NCI-H1417 treated with DMSO at 0.1 percent for 48 hours (cell line): ENCODE measurements at regions not wholly inside any gene's neighbourhood (a gene's known extent, or its start where the extent isn't known, plus 50 kb on each side); places are given as distances from the start of the nearest gene placed in this dataset.

Experiments used
- DNase-seq: peaks from one replicate; lab custom pipeline; 2025; lab: John Stamatoyannopoulos, UW

- no peak for DNase-seq
Observed at GRCh38 chr10:60728056-60728455, 50.2 kb upstream of the CDK1 start.

GRCh38 chr10:60726257-60726656 is 52.0 kb upstream of the CDK1 start:
- DNase-seq = no peak

DNA sequence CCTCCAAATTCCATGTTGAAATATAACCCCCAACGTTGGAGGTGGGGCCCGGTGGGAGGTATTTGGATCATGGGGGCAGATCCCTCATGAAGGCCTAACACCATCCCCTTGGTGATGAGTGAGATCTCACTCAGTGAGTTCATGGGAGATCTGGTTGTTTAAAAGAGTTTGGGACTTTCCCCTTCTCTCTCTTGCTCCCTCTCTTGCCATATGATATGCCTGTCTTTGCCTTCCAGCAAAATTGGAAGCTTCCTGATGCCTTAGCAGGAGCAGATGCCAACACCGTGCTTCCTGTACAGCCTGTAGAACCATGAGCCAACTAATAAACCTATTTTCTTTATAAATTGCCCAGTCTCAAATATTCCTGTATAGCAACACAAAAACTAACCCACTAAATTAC is 55.7 kb upstream of the CDK1 start:
- DNase-seq = no peak

- no peak for DNase-seq
Observed at GRCh38 chr10:60719721-60720120, 58.6 kb upstream of the CDK1 start.

DNA sequence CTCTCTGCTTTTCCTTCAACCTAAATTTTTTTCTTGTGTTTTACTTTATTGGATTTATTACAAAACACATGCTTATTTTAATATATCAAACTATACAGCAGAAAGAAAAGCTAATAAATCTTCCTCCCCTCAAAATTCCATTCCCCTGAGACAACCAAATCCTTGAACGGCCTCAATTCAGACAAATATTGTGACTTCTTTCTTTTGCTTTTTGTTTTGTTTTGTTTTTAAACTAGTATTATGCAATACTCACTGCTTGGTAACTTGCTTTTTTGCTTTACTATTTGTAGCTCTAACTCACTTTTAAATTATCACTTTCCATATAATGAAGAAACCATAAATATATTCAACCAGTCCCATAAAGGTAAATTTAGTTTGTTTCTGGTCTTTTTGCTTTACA is 59.4 kb upstream of the CDK1 start:
- no peak for DNase-seq

GRCh38 chr10:60717852-60718251 is 60.4 kb upstream of the CDK1 start:
- DNase-seq = no peak

DNA sequence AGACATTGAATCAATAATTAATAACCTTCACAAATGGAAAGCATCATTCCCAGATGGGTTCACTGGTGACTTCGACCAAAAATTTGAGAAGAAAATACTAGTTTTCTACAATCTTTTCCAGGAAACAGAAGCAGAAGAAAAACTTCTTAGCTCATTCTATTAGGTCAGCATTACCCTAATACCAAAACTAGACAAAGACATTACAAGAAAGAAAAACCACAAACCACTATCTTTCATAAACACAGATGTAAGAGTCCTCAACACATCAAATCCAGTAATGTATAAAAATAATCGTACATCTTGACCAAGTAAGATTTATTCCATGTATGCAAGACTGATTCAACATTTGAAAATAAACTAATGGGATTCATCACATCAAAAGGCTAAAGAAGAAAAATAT is 64.0 kb upstream of the CDK1 start:
- DNase-seq = no peak

- no peak for DNase-seq
Observed at GRCh38 chr10:60711496-60711895, 66.8 kb upstream of the CDK1 start.

GRCh38 chr10:60710041-60710440 is 68.2 kb upstream of the CDK1 start:
- no peak for DNase-seq

DNA sequence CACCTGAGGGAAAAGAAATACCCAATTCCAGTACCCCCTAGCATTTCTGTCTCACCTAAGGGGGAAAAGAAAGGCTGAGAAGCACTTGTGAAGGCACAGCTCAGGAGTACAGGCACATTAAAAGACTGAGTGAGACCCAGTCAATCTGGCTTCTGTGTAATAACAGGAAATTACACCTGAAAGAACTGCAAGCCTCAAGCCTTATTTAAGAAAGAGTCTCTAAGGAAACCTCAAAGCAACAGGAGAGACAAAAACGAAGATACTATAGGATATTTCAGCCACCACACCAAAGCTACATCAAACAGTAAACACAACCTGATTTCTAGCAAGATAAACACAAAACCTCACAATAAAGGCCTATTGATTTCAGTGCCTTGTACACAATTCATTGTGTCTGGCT is 69.6 kb upstream of the CDK1 start:
- no peak for DNase-seq

DNA sequence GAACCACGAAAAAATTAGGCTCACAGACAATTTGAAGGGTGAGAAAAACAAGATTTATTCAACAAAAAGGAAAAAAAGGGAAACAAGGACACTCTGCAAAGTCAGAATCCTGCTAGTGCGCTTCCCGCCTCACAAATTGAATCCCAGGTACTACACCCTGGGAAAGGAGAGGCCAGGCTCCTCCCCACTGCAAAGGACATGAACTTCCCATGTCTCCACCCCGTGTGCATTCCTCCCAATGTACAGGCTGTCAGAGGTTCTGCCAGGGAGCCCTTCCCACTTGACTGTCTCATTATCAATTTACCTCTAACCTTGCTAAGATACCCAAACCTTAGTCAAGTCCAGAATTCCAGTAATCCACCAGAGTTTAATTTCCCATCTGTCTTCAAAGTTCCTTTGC is 70.4 kb upstream of the CDK1 start:
- no peak for DNase-seq

DNA sequence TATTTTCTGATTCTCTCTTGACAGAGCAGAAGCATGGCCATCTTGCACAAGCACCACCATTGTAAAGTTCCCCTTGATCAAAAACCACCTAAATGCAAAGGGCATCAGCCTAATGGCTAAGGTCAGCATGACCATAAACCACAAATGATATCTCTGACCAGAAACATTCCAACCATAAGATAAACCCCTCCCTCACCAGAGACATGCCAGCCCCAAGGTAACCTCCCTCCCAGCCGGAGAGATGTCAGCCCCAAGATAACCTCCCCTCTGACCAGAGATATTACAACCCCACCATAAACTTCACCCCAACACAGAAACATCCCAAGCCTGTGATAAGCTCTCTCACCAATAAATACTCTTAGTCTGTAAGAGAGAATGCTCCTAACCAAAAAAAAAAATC is 72.1 kb upstream of the CDK1 start:
- DNase-seq = no peak

GRCh38 chr10:60705376-60705775 is 72.9 kb upstream of the CDK1 start:
- DNase-seq = no peak

DNA sequence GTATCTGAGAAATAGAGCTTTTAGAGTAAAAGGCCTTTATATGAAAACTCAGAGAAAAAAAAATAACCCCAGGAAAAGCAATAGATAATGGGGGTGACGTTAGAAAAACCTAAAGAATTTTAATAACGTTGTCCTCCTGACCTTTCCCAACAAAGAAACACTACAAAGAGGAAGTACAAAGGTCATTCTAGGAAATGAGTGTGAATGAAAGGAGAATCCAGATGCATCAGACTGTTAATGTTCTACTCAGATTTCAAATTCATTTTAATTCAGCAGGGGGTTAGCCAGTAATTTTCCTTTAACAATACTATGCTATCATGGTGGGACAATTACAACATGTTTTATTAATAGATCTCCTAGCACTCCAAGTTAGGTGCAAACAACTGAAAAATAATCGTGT is 73.8 kb upstream of the CDK1 start:
- no peak for DNase-seq

- DNase-seq = no peak
Observed at GRCh38 chr10:60703266-60704041, 74.8 kb upstream of the CDK1 start.

DNA sequence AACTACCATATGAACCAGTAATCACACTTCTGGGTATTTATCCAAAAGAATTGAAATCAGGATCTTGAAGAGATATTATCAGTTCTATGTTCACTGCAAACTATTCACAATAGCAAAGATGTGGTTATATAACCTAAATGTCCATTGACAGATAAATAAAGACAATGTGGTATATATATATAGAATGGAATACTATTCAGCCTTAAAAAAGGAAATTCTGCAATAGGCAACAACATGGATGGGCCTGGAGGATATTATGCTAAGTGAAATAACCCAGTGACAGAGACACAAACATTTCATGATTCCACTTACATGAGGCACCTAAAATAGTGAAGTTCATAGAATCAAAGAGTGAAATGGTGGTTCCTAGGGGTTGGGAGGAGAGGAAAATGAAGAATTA is 90.6 kb upstream of the CDK1 start:
- no peak for DNase-seq

DNA sequence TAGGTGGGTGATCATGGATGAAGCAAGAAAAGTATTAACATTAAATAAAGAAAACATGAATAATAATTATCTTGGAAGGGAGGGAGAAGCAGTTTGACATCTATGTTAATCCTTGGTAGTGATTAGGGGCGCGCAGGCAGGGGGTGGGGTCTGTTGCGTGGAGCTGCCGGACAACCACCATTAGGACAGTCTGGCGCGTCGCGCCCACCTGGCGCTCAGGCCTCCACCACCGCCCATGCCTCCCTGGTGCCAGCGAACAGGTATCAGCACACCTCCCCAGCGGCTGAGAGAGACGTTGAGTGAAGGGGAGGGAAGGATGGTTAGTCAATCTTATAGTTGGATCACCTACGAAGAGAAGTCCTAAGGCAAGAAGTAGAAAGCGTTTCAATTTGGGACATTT is 94.2 kb upstream of the CDK1 start:
- DNase-seq = no peak

GRCh38 chr10:60681103-60681502 is 97.2 kb upstream of the CDK1 start:
- DNase-seq = no peak

- no peak for DNase-seq
Observed at GRCh38 chr10:60679388-60679990, 98.8 kb upstream of the CDK1 start.

GRCh38 chr10:60678978-60679377 is 99.3 kb upstream of the CDK1 start:
- DNase-seq = no peak

DNA sequence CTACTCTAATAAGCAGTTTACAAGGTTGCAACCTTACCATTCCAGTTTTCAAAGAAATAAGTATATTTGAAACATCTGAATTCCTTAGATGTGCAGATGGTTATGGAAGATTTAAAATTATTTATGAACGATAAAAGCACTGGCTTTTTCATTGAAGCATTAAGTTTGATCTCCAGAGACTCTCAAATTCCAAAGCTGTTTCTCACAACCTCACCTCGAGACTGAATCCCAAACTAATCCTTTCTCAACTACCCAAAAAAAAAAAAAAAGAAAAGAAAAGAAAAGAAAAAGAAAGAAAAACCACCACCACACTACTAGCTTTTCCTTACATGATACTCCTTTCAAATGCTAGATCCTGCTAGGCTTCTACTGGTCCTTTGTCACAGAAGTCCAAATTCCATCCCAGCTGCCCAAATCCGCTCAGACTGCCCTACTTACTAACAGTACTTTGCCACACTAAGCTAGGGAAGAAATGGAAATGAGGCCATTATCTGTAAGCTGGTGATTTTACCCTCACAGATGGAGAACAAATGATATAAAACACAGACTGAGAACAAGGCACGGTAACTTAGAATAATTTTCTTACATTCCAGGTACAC is 100.6 kb upstream of the CDK1 start:
- no peak for DNase-seq

DNA sequence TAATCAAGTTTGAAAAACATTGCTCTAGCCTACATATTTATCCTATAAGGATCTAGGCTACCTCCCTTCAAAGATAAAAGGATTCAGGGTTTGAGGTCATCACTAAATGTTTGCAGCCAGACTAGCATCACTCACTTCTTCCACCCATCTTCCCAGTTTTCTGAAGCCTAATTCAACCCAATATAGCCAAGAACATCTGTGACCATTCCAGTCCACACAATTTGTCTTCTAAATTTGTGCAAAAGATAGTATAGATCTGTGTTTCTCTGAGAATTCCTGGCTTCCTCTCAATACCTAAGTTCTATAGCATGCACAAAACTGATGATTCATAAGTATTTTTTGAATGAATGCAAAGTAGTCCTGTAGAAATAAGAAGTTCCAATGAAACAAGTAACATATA is 103.0 kb upstream of the CDK1 start:
- DNase-seq = no peak

DNA sequence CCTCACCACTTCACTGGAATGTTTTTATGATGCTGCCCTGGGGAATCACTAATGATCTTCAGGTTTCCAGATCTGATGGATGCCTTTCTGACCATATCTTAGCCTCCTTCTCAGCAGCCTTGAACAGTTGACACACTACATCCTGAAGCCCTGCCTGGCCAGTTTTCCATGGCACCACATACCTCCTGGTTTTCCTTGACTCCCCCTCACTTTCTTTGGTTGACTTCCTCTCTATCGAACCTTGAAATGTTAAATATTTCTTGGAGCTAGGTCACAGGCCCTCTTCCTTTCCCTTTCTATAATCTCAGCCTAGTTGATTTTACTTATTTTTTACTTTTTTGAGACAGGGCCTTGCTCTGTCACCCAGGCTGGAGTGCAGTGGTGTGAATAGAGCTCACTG is 108.8 kb upstream of the CDK1 start:
- no peak for DNase-seq

DNA sequence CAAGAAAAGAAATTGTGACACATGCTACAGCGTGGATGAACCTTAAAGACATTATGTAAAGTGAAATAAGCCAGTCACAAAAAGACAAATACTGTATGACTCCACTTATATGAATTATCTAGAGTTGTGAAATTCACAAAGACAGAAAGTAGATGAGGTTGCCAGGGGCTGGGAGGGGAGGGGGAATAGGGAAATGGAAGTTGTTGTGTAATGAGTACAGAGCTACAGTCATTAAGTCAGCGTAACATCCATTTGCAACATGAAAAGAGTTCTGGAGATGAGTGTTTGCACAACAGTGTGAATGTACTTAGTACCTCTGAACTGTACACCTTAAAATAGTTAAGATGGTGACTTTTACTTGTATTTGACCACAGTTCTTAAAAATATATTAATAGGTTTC is 112.1 kb upstream of the CDK1 start:
- DNase-seq = no peak
